ENCODE measurements at regions not wholly inside any gene's neighbourhood (a gene's known extent, or its start where the extent isn't known, plus 50 kb on each side); places are given as distances from the start of the nearest gene placed in this dataset.
"Not testable (repeated sequence)": the region's sequence is repeated elsewhere in the genome, so short reads cannot be mapped to it uniquely, and the experiment has no call there.

DNA sequence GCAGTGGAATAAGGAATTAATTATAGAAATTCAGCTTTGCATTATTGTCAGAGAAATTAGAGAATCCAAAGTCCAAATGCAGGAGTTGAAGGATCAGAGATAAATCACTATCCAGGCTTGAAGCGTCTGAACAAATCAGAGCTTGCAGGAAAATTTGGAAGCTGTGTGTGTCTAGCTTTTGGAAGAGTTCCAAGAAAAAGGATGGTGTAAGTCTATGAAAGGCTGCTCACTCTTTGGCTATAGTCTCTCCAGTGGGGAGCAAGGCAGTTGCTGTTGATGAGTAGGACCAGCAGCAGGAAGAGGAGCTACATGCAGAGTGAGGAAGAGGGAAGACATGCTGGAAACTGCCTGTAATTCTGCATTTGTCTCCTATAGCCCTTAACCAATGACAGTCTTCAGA lies 464.3 kb upstream of the GRM7 start:
- no TSS peak for BruUV-seq (replicated peaks)
- dilution Hi-C loops (cut with MboI; ENCODE audit: extremely low pct_ligation_motif_present, low sequenced_read_pairs), result no loop called here
- ChIA-PET POLR2A (no interaction called here), CTCF (no interaction called here)
- H3K4me3 ChIP-seq (replicated peaks in 1 of 3; ENCODE audit: insufficient read depth in 1 of 3, low read depth in 1 of 3, low read length in 3 of 3), result no peak overlapping the region
- no peak overlapping the region for H3K4me2 ChIP-seq (ENCODE audit: insufficient read depth, low read length)
- no peaks in the 10 kb centered on the region for H3K4me1 ChIP-seq (ENCODE audit: control insufficient read depth, extremely low read depth, insufficient read depth, low read length)
- DNase-seq (ENCODE audit: low read depth, low spot score) (no peak), FAIRE-seq (no peak)
- H4K20me1 ChIP-seq (replicated peaks; ENCODE audit: control insufficient read depth, extremely low read depth, insufficient read depth, low read length), result no peaks in the 10 kb centered on the region
- H3K9me1 ChIP-seq (replicated peaks; ENCODE audit: control insufficient read depth, extremely low read depth, insufficient read depth, low read length), result no peaks in the 10 kb centered on the region
- no peak overlapping the region for H3K27ac ChIP-seq (ENCODE audit: insufficient read depth, low read depth, low read length)
- no peaks in the 10 kb centered on the region for H3K36me3 ChIP-seq (ENCODE audit: control insufficient read depth in 2 of 2, extremely low read depth in 1 of 2, insufficient read depth in 2 of 2, low read length in 2 of 2)
- no peak overlapping the region for H3K9ac ChIP-seq (replicated peaks; ENCODE audit: extremely low read depth, insufficient read depth, low read length)
- intact Hi-C loops (cut with micrococcal nuclease), result no loop called here
- H2AFZ ChIP-seq (ENCODE audit: low read depth, low read length), result no peak overlapping the region
- no peaks in the 10 kb centered on the region for H3K79me2 ChIP-seq (ENCODE audit: control insufficient read depth, insufficient read depth, low read length)
- H3K27me3 ChIP-seq (ENCODE audit: control insufficient read depth in 2 of 2, insufficient read depth in 2 of 2, low read length in 2 of 2), result no peaks in the 10 kb centered on the region
- no peaks in the 10 kb centered on the region for H3K9me3 ChIP-seq (replicated peaks; ENCODE audit: control insufficient read depth, insufficient read depth, low read length)
- TF ChIP-seq, protein P1, sequence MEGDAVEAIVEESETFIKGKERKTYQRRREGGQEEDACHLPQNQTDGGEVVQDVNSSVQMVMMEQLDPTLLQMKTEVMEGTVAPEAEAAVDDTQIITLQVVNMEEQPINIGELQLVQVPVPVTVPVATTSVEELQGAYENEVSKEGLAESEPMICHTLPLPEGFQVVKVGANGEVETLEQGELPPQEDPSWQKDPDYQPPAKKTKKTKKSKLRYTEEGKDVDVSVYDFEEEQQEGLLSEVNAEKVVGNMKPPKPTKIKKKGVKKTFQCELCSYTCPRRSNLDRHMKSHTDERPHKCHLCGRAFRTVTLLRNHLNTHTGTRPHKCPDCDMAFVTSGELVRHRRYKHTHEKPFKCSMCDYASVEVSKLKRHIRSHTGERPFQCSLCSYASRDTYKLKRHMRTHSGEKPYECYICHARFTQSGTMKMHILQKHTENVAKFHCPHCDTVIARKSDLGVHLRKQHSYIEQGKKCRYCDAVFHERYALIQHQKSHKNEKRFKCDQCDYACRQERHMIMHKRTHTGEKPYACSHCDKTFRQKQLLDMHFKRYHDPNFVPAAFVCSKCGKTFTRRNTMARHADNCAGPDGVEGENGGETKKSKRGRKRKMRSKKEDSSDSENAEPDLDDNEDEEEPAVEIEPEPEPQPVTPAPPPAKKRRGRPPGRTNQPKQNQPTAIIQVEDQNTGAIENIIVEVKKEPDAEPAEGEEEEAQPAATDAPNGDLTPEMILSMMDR (IDR thresholded peaks at IDR 0.05; ENCODE audit: extremely low read depth in 1 of 2, insufficient read depth in 1 of 2, low read depth in 1 of 2, low read length in 2 of 2), result no peak
- no peak for TF ChIP-seq POLR2AphosphoS5 (IDR thresholded peaks at IDR 0.05; ENCODE audit: insufficient read depth, low read depth, low read length)
- TF ChIP-seq POLR2A (IDR thresholded peaks at IDR 0.05; ENCODE audit: low read depth, low read length), result no peak
- TF ChIP-seq FOS (IDR thresholded peaks at IDR 0.05; ENCODE audit: borderline replicate concordance, insufficient read depth, low read length), result no peak
- no peak for TF ChIP-seq GATA2 (IDR thresholded peaks at IDR 0.05; ENCODE audit: insufficient read depth, insufficient read length, low read depth, low read length)
- no peak for TF ChIP-seq JUN (IDR thresholded peaks at IDR 0.05; ENCODE audit: borderline replicate concordance, insufficient read depth, insufficient read length, low read depth)
- no peak for TF ChIP-seq MYC (IDR thresholded peaks at IDR 0.05; ENCODE audit: low read depth, low read length)
- TF ChIP-seq MAX (IDR thresholded peaks at IDR 0.05; ENCODE audit: insufficient read depth, insufficient read length), result no peak
- TF ChIP-seq EZH2 (IDR thresholded peaks at IDR 0.05; ENCODE audit: borderline replicate concordance, low read depth, low read length, severe bottlenecking), result no peak

DNA sequence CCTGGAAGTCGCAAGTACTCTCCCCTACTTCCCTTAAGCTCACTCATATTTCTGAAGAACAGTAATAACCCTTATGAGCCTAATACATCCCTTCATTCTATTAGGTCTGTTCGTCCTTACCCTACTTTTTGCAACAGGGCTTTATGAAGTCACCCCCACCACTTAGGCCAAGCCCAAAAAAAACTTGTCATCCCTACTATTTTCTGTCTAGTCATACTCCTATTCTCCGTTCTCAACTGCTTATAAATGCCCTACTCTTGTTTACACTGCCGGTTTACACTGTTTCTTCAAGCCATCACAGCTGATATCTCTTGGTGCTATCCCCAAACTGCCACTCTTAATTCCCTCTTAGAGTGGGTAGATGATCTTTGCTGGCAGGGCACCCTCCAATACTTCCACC lies 458.2 kb upstream of the GRM7 start:
- dilution Hi-C loops (cut with MboI; ENCODE audit: extremely low pct_ligation_motif_present, low sequenced_read_pairs); H3K4me1 ChIP-seq (ENCODE audit: control insufficient read depth, extremely low read depth, insufficient read depth, low read length); intact Hi-C loops (cut with micrococcal nuclease); FAIRE-seq; H3K36me3 ChIP-seq (ENCODE audit: control insufficient read depth in 2 of 2, extremely low read depth in 1 of 2, insufficient read depth in 2 of 2, low read length in 2 of 2); H3K4me3 ChIP-seq (replicated peaks in 1 of 3; ENCODE audit: insufficient read depth in 1 of 3, low read depth in 1 of 3, low read length in 3 of 3); H3K79me2 ChIP-seq (ENCODE audit: control insufficient read depth, insufficient read depth, low read length); H2AFZ ChIP-seq (ENCODE audit: low read depth, low read length); DNase-seq (ENCODE audit: low read depth, low spot score); H3K9me3 ChIP-seq (replicated peaks; ENCODE audit: control insufficient read depth, insufficient read depth, low read length); H4K20me1 ChIP-seq (replicated peaks; ENCODE audit: control insufficient read depth, extremely low read depth, insufficient read depth, low read length); H3K9me1 ChIP-seq (replicated peaks; ENCODE audit: control insufficient read depth, extremely low read depth, insufficient read depth, low read length); CTCF ChIA-PET; POLR2A ChIA-PET; H3K27ac ChIP-seq (ENCODE audit: insufficient read depth, low read depth, low read length); BruUV-seq (replicated peaks); H3K27me3 ChIP-seq (ENCODE audit: control insufficient read depth in 2 of 2, insufficient read depth in 2 of 2, low read length in 2 of 2); H3K4me2 ChIP-seq (ENCODE audit: insufficient read depth, low read length); H3K9ac ChIP-seq (replicated peaks; ENCODE audit: extremely low read depth, insufficient read depth, low read length): not testable (repeated sequence)

- CTCF ChIA-PET; H2AFZ ChIP-seq (ENCODE audit: low read depth, low read length); H3K4me3 ChIP-seq (replicated peaks in 1 of 3; ENCODE audit: insufficient read depth in 1 of 3, low read depth in 1 of 3, low read length in 3 of 3); BruUV-seq (replicated peaks); intact Hi-C loops (cut with micrococcal nuclease); H3K27ac ChIP-seq (ENCODE audit: insufficient read depth, low read depth, low read length); POLR2A ChIA-PET; H3K79me2 ChIP-seq (ENCODE audit: control insufficient read depth, insufficient read depth, low read length); DNase-seq (ENCODE audit: low read depth, low spot score); FAIRE-seq; H3K9me1 ChIP-seq (replicated peaks; ENCODE audit: control insufficient read depth, extremely low read depth, insufficient read depth, low read length); H3K27me3 ChIP-seq (ENCODE audit: control insufficient read depth in 2 of 2, insufficient read depth in 2 of 2, low read length in 2 of 2); H3K9ac ChIP-seq (replicated peaks; ENCODE audit: extremely low read depth, insufficient read depth, low read length); H3K36me3 ChIP-seq (ENCODE audit: control insufficient read depth in 2 of 2, extremely low read depth in 1 of 2, insufficient read depth in 2 of 2, low read length in 2 of 2); H3K4me1 ChIP-seq (ENCODE audit: control insufficient read depth, extremely low read depth, insufficient read depth, low read length); H3K4me2 ChIP-seq (ENCODE audit: insufficient read depth, low read length); dilution Hi-C loops (cut with MboI; ENCODE audit: extremely low pct_ligation_motif_present, low sequenced_read_pairs); H4K20me1 ChIP-seq (replicated peaks; ENCODE audit: control insufficient read depth, extremely low read depth, insufficient read depth, low read length); H3K9me3 ChIP-seq (replicated peaks; ENCODE audit: control insufficient read depth, insufficient read depth, low read length): not testable (repeated sequence)
Measured at GRCh38 chr3:6406923-6407322, 454.0 kb upstream of the GRM7 start.

All from endothelial cell of umbilical vein (primary cell).